Neuronal stem cell (in vitro differentiated cells): ENCODE measurements at regions not wholly inside any gene's neighbourhood (a gene's known extent, or its start where the extent isn't known, plus 50 kb on each side); places are given as distances from the start of the nearest gene placed in this dataset.
A peak's percentile ranks its signal among the peaks of the same experiment; 100 is the strongest.

Experiments
- DNase-seq: peaks from one replicate; pipeline ENCODE4 v3.0.0-alpha.2; 2013; ENCODE audit warnings: low spot score
- H2AFZ ChIP-seq: one replicate; pipeline ENCODE4 v1.6.1; 2013; ENCODE audit warnings: mild to moderate bottlenecking, low read length, inconsistent platforms
- H2AK5ac ChIP-seq: 2 replicates; pipeline ENCODE4 v1.6.1; 2013; ENCODE audit warnings: low read depth, mild to moderate bottlenecking, inconsistent platforms, low read length, moderate library complexity, mixed read lengths
- H2BK120ac ChIP-seq: 2 replicates; pipeline ENCODE4 v1.6.1; 2013; ENCODE audit warnings: low read depth, mild to moderate bottlenecking, inconsistent platforms, low read length, moderate library complexity, mixed read lengths
- H2BK12ac ChIP-seq: one replicate; pipeline ENCODE4 v1.6.1; 2013; ENCODE audit warnings: low read length, inconsistent platforms
- H2BK15ac ChIP-seq: 2 replicates; pipeline ENCODE4 v1.6.1; 2013; ENCODE audit warnings: mild to moderate bottlenecking, low read length, inconsistent platforms, mixed read lengths
- H2BK5ac ChIP-seq: one replicate; pipeline ENCODE4 v1.6.1; 2013; ENCODE audit warnings: inconsistent platforms, mild to moderate bottlenecking, low read length, moderate library complexity
- H3K14ac ChIP-seq: one replicate; pipeline ENCODE4 v1.6.1; 2013; ENCODE audit warnings: low read length, inconsistent platforms
- H3K18ac ChIP-seq: 2 replicates; pipeline ENCODE4 v1.6.1; 2013; ENCODE audit warnings: low read length, inconsistent platforms
- H3K23ac ChIP-seq: 2 replicates; pipeline ENCODE4 v1.6.1; 2013; ENCODE audit warnings: low read depth, mild to moderate bottlenecking, mixed read lengths, low read length, inconsistent platforms; ENCODE audit not compliant: poor library complexity
- H3K27ac ChIP-seq: replicated peaks from 3 replicates; pipeline ENCODE4 v1.5.1; 2013; ENCODE audit warnings: low read length, inconsistent platforms
- H3K27me3 ChIP-seq, 3 experiments: 2 replicates each; pipeline ENCODE4 v1.6.1; 2013; ENCODE audit warnings: low read length in 3 of 3, mild to moderate bottlenecking in 2 of 3, inconsistent platforms in 1 of 3, low read depth in 1 of 3, mixed read lengths in 1 of 3, moderate library complexity in 1 of 3; ENCODE audit not compliant: control insufficient read depth in 3 of 3, insufficient read depth in 3 of 3
- H3K36me3 ChIP-seq, 2 donors: replicated peaks in 1 of 2; 2 replicates each; pipeline ENCODE4 v1.6.1; 2013; ENCODE audit warnings: low read length in 2 of 2; ENCODE audit not compliant: control insufficient read depth in 2 of 2, insufficient read depth in 2 of 2
- H3K4ac ChIP-seq: 2 replicates; pipeline ENCODE4 v1.6.1; 2013; ENCODE audit warnings: inconsistent platforms, mild to moderate bottlenecking, low read length, moderate library complexity
- H3K4me1 ChIP-seq, 2 donors: 1 replicate in 1 of 2; 2 replicates in 1 of 2; pipeline ENCODE4 v1.6.1; 2013; ENCODE audit warnings: low read length in 2 of 2, low read depth in 1 of 2; ENCODE audit not compliant: control insufficient read depth in 2 of 2, insufficient read depth in 1 of 2
- H3K4me2 ChIP-seq: one replicate; pipeline ENCODE4 v1.6.1; 2013; ENCODE audit warnings: mild to moderate bottlenecking, low read length, inconsistent platforms; ENCODE audit not compliant: insufficient read depth, poor library complexity, severe bottlenecking
- H3K4me3 ChIP-seq, 2 donors: 2 replicates each; pipeline ENCODE4 v1.5.1; 2013; ENCODE audit warnings: low read length in 2 of 2, mild to moderate bottlenecking in 2 of 2, inconsistent platforms in 1 of 2, moderate library complexity in 1 of 2
- H3K79me1 ChIP-seq: one replicate; pipeline ENCODE4 v1.6.1; 2013; ENCODE audit warnings: low read depth, mild to moderate bottlenecking, inconsistent platforms, low read length, moderate library complexity
- H3K9ac ChIP-seq: one replicate; pipeline ENCODE4 v1.6.1; 2013; ENCODE audit warnings: mild to moderate bottlenecking, low read depth, low read length, inconsistent platforms; ENCODE audit not compliant: poor library complexity
- H3K9me3 ChIP-seq, 2 donors: replicated peaks in 1 of 2; 2 replicates each; pipeline versions ENCODE3 to v1.6.1; 2013; ENCODE audit warnings: low read length in 2 of 2, mild to moderate bottlenecking in 2 of 2, inconsistent platforms in 1 of 2, low read depth in 1 of 2, mixed read lengths in 1 of 2, moderate library complexity in 1 of 2; ENCODE audit not compliant: control insufficient read depth in 2 of 2, insufficient read depth in 1 of 2
- H4K8ac ChIP-seq: one replicate; pipeline ENCODE4 v1.6.1; 2013; ENCODE audit warnings: low read depth, mild to moderate bottlenecking, inconsistent platforms, low read length, moderate library complexity
- H4K91ac ChIP-seq: one replicate; pipeline ENCODE4 v1.6.1; 2013; ENCODE audit warnings: low read length, low read depth, mild to moderate bottlenecking, inconsistent platforms; ENCODE audit not compliant: poor library complexity
- WGBS, 2 donors: extraction: QIAGEN DNeasy Blood & Tissue Kit; methylation state at CpG; one replicate each; pipeline ENCODE4 v1.1.7; 2013; ENCODE audit warnings: missing lambda C conversion rate in 2 of 2, mixed read lengths in 1 of 2; ENCODE audit not compliant: insufficient read length in 2 of 2, insufficient replicate concordance in 1 of 2; ENCODE audit errors: extremely low coverage in 2 of 2; 5-methylcytosine and 5-hydroxymethylcytosine counted together

DNA sequence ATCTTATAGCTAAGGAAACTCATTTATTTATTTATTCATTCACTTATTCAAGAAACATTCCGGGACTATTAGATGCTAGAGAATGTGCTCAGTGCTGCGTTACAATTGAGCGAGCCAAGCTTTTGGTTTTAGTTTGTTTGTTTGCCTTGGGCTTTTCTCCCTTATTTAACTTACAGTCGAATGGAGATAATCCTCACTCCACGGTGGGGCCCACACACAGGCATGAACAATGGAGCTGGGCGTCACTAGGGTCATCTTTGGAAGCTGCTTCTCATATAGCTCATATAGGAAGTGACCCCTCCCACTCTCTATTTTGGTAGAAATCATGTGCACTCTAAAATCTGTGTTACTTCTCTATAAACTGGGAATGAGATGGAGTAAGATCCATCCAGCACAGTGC, 210.0 kb downstream of the TMEM114 start:
- H2AFZ ChIP-seq = no peak overlapping the region
- no peak overlapping the region for H2BK15ac ChIP-seq
- H3K4me3 ChIP-seq = no peak overlapping the region
- no CpG with 5 or more reads among the region's 6 CpGs for WGBS, 2 donors
- no peak overlapping the region for H3K14ac ChIP-seq
- no peak overlapping the region for H4K8ac ChIP-seq
- no peak overlapping the region for H4K91ac ChIP-seq
- no peaks in the 10 kb centered on the region for H3K9me3 ChIP-seq
- H3K4me2 ChIP-seq = no peak overlapping the region
- no peak overlapping the region for H3K9ac ChIP-seq
- H3K4me1 ChIP-seq = peaks cover 0 to 2% of the 10 kb centered on the region in 2 donors
- H2BK5ac ChIP-seq = no peak overlapping the region
- H3K36me3 ChIP-seq = no peaks in the 10 kb centered on the region
- no peaks in the 10 kb centered on the region for H3K79me1 ChIP-seq
- H2AK5ac ChIP-seq = no peak overlapping the region
- no peak overlapping the region for H3K27ac ChIP-seq
- DNase-seq = peak; percentile 43
- H2BK120ac ChIP-seq = no peak overlapping the region
- no peak overlapping the region for H3K18ac ChIP-seq
- no peak overlapping the region for H2BK12ac ChIP-seq
- H3K4ac ChIP-seq = no peak overlapping the region
- no peak overlapping the region for H3K23ac ChIP-seq
- no peaks in the 10 kb centered on the region for H3K27me3 ChIP-seq

DNA sequence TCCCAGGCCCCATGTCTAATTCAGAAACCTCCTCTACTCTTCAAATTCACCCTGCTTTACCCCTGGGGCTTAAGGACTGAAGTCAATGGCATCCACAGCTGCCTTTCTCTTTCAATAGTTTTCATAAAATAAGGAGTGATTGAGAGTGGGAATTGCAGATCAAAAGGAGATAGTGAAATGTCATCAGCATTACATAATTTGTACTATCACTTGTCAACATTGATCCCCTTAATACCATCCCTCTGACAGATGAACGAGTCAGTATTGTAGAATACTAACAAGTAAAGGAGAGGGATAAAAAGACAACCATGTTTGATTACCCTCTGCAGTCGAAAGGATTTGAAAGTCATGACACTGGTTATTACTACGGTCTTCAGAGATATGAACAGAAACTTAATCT, 212.4 kb downstream of the TMEM114 start:
- Histone ChIP-seq H3K9me3 (no peaks in the 10 kb centered on the region), H4K8ac (no peak overlapping the region), H3K4me2 (no peak overlapping the region), H3K18ac (no peak overlapping the region), H3K27me3 (no peaks in the 10 kb centered on the region), H3K4me1 (peaks cover 0 to 9% of the 10 kb centered on the region in 2 donors), H2BK12ac (no peak overlapping the region), H2AFZ (no peak overlapping the region), H4K91ac (no peak overlapping the region), H3K23ac (no peak overlapping the region), H3K27ac (no peak overlapping the region), H2BK15ac (no peak overlapping the region), H3K9ac (no peak overlapping the region), H2BK5ac (no peak overlapping the region), H3K14ac (no peak overlapping the region), H3K4ac (no peak overlapping the region), H2BK120ac (no peak overlapping the region), H3K36me3 (no peaks in the 10 kb centered on the region), H3K4me3 (no peak overlapping the region), H2AK5ac (no peak overlapping the region), H3K79me1 (no peaks in the 10 kb centered on the region)
- WGBS, 2 donors = no CpG with 5 or more reads among the region's 3 CpGs
- DNase-seq = no peak

DNA sequence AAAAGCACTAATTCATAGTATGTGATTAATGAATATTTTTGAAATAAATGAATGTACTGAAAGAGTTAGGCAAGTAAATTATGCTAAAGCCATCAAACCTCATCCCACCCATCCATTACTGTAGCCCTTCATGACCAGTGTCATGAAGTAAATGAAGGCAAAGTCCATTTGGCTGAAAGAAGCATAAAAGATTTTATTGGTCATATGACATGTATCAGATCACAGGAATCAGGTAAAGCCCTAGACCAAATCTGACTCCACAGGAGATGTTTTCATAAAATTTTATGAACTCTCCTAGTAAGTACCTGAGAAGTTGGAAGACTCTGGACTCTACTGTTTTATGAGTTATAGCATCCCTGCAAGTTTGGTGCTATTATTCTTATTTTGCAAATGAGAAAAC, 213.5 kb downstream of the TMEM114 start:
- H3K27ac ChIP-seq = no peak overlapping the region
- H3K9me3 ChIP-seq = no peaks in the 10 kb centered on the region
- H2AFZ ChIP-seq = no peak overlapping the region
- no peak overlapping the region for H3K4ac ChIP-seq
- no peak overlapping the region for H2BK12ac ChIP-seq
- H2AK5ac ChIP-seq = no peak overlapping the region
- H3K23ac ChIP-seq = no peak overlapping the region
- no peak overlapping the region for H3K18ac ChIP-seq
- H2BK120ac ChIP-seq = no peak overlapping the region
- no peaks in the 10 kb centered on the region for H3K36me3 ChIP-seq
- H4K91ac ChIP-seq = no peak overlapping the region
- no peak overlapping the region for H3K4me2 ChIP-seq
- no peak overlapping the region for H3K14ac ChIP-seq
- H3K27me3 ChIP-seq = no peaks in the 10 kb centered on the region
- H2BK15ac ChIP-seq = no peak overlapping the region
- no peak overlapping the region for H4K8ac ChIP-seq
- DNase-seq = no peak
- no peak overlapping the region for H2BK5ac ChIP-seq
- H3K4me3 ChIP-seq = no peak overlapping the region
- H3K9ac ChIP-seq = no peak overlapping the region
- H3K4me1 ChIP-seq = peaks cover 0 to 9% of the 10 kb centered on the region in 2 donors
- H3K79me1 ChIP-seq = no peaks in the 10 kb centered on the region

DNA sequence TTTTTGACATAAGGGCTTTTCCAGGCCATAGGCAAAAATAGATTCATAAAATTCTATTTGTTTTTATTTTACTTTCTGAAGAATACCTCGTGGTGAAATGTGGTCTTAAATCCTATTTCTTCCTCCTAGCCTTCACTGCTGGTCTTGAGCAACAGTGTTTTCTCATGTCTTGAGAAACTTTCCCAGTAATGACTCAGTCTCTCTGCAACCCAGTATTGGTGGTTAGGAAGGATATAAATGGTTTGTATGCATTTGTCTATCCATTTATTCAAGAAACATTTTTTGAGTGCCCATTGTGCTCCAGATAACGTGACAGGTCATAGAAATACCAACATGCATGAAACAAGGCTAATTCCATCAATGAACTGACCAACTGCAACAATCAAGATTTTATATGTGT, 213.9 kb downstream of the TMEM114 start:
- no peaks in the 10 kb centered on the region for H3K27me3 ChIP-seq
- H2AK5ac ChIP-seq = no peak overlapping the region
- no peak overlapping the region for H3K27ac ChIP-seq
- H3K9me3 ChIP-seq = no peaks in the 10 kb centered on the region
- no peak overlapping the region for H3K23ac ChIP-seq
- no peaks in the 10 kb centered on the region for H3K79me1 ChIP-seq
- no peak overlapping the region for H4K8ac ChIP-seq
- no peak overlapping the region for H3K14ac ChIP-seq
- H3K4me1 ChIP-seq = peaks cover 0 to 9% of the 10 kb centered on the region in 2 donors
- H3K4me2 ChIP-seq = no peak overlapping the region
- H2BK12ac ChIP-seq = no peak overlapping the region
- no peak overlapping the region for H4K91ac ChIP-seq
- no peak overlapping the region for H3K9ac ChIP-seq
- no peaks in the 10 kb centered on the region for H3K36me3 ChIP-seq
- H3K18ac ChIP-seq = no peak overlapping the region
- H3K4ac ChIP-seq = no peak overlapping the region
- H3K4me3 ChIP-seq = no peak overlapping the region
- WGBS, 2 donors = no CpG with 5 or more reads among the region's 2 CpGs
- no peak for DNase-seq
- H2BK5ac ChIP-seq = no peak overlapping the region
- H2BK120ac ChIP-seq = no peak overlapping the region
- no peak overlapping the region for H2BK15ac ChIP-seq
- no peak overlapping the region for H2AFZ ChIP-seq
